Prostate gland (tissue), 2 donors: ENCODE measurements at regions not wholly inside any gene's neighbourhood (a gene's known extent, or its start where the extent isn't known, plus 50 kb on each side); places are given as distances from the start of the nearest gene placed in this dataset.

ENCODE experiments used
- POLR2A ChIP-seq: fragments of 450-650 bp; IDR thresholded peaks from one replicate; pipeline ENCODE4 v1.6.1; 2016; ENCODE audit warnings: antibody characterized with exemption, mild to moderate bottlenecking
- TF ChIP-seq, protein P1 (sequence below), 4 experiments: fragments of 200-600 bp in 2 of 4; fragments of 450-650 bp in 2 of 4; sonication (generic) in 2 of 4; IDR thresholded peaks; 1 replicate in 3 of 4; 2 replicates in 1 of 4; pipeline ENCODE4 v1.5.1; 2016 to 2019; ENCODE audit warnings: antibody characterized with exemption in 4 of 4, mild to moderate bottlenecking in 2 of 4, moderate library complexity in 2 of 4

DNA sequence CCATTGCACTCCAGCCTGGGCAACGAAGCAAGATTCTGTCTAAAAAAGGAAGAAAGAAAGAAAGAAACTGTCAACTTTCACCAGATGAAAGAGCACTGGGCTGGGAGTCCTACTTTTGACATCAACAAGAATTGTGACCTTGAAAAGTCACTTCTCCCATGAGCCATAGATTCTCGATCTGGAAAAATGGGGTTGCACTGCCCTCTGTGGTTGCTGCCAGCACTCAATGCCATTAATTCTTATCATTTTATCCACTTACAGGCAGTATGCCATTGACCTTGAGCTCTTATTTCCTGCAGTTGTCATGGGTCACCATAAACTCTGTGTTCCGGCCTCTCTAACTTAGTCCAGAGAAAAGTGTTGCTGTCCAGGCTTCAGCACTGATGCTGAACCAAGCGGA is 137.2 kb downstream of the NOC3L start:
- TF ChIP-seq, protein P1, sequence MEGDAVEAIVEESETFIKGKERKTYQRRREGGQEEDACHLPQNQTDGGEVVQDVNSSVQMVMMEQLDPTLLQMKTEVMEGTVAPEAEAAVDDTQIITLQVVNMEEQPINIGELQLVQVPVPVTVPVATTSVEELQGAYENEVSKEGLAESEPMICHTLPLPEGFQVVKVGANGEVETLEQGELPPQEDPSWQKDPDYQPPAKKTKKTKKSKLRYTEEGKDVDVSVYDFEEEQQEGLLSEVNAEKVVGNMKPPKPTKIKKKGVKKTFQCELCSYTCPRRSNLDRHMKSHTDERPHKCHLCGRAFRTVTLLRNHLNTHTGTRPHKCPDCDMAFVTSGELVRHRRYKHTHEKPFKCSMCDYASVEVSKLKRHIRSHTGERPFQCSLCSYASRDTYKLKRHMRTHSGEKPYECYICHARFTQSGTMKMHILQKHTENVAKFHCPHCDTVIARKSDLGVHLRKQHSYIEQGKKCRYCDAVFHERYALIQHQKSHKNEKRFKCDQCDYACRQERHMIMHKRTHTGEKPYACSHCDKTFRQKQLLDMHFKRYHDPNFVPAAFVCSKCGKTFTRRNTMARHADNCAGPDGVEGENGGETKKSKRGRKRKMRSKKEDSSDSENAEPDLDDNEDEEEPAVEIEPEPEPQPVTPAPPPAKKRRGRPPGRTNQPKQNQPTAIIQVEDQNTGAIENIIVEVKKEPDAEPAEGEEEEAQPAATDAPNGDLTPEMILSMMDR (IDR thresholded peaks at IDR 0.05) = no peak
- TF ChIP-seq POLR2A = no peak
